HepG2 (cell line): ENCODE measurements at regions not wholly inside any gene's neighbourhood (a gene's known extent, or its start where the extent isn't known, plus 50 kb on each side); places are given as distances from the start of the nearest gene placed in this dataset.

Source experiments
- ATAC-seq: fragments of 200-7000 bp; cut with Tn5 transposase; 3 replicates; pipeline ENCODE4 v1.9.1; 2020; ENCODE audit warnings: mild to moderate bottlenecking, moderate library complexity
- BruUV-seq: library from RNA; stranded (reverse); fragments of 400-500 nt; replicated peaks from 2 replicates; lab custom pipeline; 2021; lab: Mats Ljungman, UMichigan
- CTCF ChIA-PET: fragments of 300-600 bp; formaldehyde crosslinking; extraction: SDS; loops from one replicate; lab custom pipeline; 2021; ENCODE audit warnings: low total read pairs, inconsistent platforms, low intra/inter-chr PET ratio; lab: Yijun Ruan, JAX
- POLR2A ChIA-PET: fragments of 350-600 bp; sonication (Branson Sonifier 250); formaldehyde crosslinking; loops from one replicate; lab custom pipeline; 2020; ENCODE audit warnings: antibody characterized with exemption, inconsistent platforms; lab: Yijun Ruan, JAX
- DNase-seq: peaks from one replicate; pipeline ENCODE4 v3.0.0-alpha.2; 2015; ENCODE audit warnings: low spot score
- FAIRE-seq: peaks from 3 replicates; lab custom pipeline; 2011; peaks lifted over from hg19 to GRCh38; lab: Jason Lieb, UNC
- H2AFZ ChIP-seq: one replicate; pipeline ENCODE4 v1.6.1; 2011; ENCODE audit warnings: low read length, inconsistent platforms
- H3K27ac ChIP-seq: fragments of 300-600 bp; 3 replicates; pipeline ENCODE4 v1.8.0; 2011; ENCODE audit warnings: mixed run types, mild to moderate bottlenecking, mixed read lengths, low read length, inconsistent platforms; ENCODE audit not compliant: insufficient read depth; ENCODE audit errors: extremely low read length
- H3K27me3 ChIP-seq, 2 experiments: fragments of 200-600 bp in 1 of 2; 2 replicates in 1 of 2; 3 replicates in 1 of 2; pipeline versions ENCODE4 v1.6.0 to v1.8.0; 2011; ENCODE audit warnings: low read length in 2 of 2, mild to moderate bottlenecking in 2 of 2, moderate library complexity in 2 of 2, inconsistent platforms in 1 of 2; ENCODE audit not compliant: insufficient read depth in 2 of 2, control insufficient read depth in 1 of 2
- H3K36me3 ChIP-seq, 2 experiments: fragments of 200-600 bp in 1 of 2; replicated peaks in 1 of 2; 2 replicates in 1 of 2; 3 replicates in 1 of 2; pipeline versions ENCODE4 v1.5.1 to v1.8.0; 2011; ENCODE audit warnings: low read length in 2 of 2, inconsistent platforms in 1 of 2; ENCODE audit not compliant: insufficient read depth in 2 of 2, control insufficient read depth in 1 of 2
- H3K4me1 ChIP-seq: 2 replicates; pipeline ENCODE4 v1.5.1; 2012; ENCODE audit warnings: low read length, inconsistent platforms; ENCODE audit not compliant: insufficient read depth
- H3K4me2 ChIP-seq: 2 replicates; pipeline ENCODE4 v1.6.0; 2011; ENCODE audit warnings: low read depth, low read length, inconsistent platforms
- H3K4me3 ChIP-seq, 3 experiments: fragments of 200-600 bp in 1 of 3; sonication (generic), shearing (Covaris generic) in 1 of 3; replicated peaks in 1 of 3; 2 replicates each; pipeline ENCODE4 v1.5.1; 2011 to 2016; ENCODE audit warnings: low read length in 3 of 3, inconsistent platforms in 2 of 3, low read depth in 2 of 3, mild to moderate bottlenecking in 2 of 3, control low read depth in 1 of 3, mixed read lengths in 1 of 3; ENCODE audit not compliant: insufficient read depth in 1 of 3
- H3K79me2 ChIP-seq: one replicate; pipeline ENCODE4 v1.6.1; 2011; ENCODE audit warnings: low read length, inconsistent platforms; ENCODE audit not compliant: insufficient read depth
- H3K9ac ChIP-seq: 2 replicates; pipeline ENCODE4 v1.6.0; 2011; ENCODE audit warnings: mild to moderate bottlenecking, low read depth, low read length, inconsistent platforms; ENCODE audit not compliant: insufficient read depth
- H3K9me3 ChIP-seq: 2 replicates; pipeline ENCODE4 v1.5.1; 2012; ENCODE audit warnings: mild to moderate bottlenecking, low read length
- H4K20me1 ChIP-seq: 2 replicates; pipeline ENCODE4 v1.6.0; 2011; ENCODE audit warnings: inconsistent platforms, mild to moderate bottlenecking, low read length, moderate library complexity; ENCODE audit not compliant: insufficient read depth
- ATF1 ChIP-seq: IDR thresholded peaks from 2 replicates; pipeline ENCODE4 v1.6.1; 2016; ENCODE audit warnings: mild to moderate bottlenecking, control low read depth
- CCDC6 ChIP-seq: sonication (generic); formaldehyde crosslinking; IDR thresholded peaks from 2 replicates; pipeline ENCODE4 v1.8.1; 2022; ENCODE audit warnings: mild to moderate bottlenecking, missing genetic modification reagents, moderate library complexity
- CENPT ChIP-seq: sonication (generic); formaldehyde crosslinking; IDR thresholded peaks from 2 replicates; pipeline ENCODE4 v1.8.0; 2022; ENCODE audit warnings: low read depth, mild to moderate bottlenecking, moderate library complexity, missing genetic modification reagents
- FOSL2 ChIP-seq: sonication (generic); formaldehyde crosslinking; IDR thresholded peaks from 2 replicates; pipeline ENCODE4 v1.4.0; 2020; ENCODE audit warnings: missing genetic modification reagents
- KLF13 ChIP-seq: sonication (generic); formaldehyde crosslinking; IDR thresholded peaks from 2 replicates; pipeline ENCODE4 v1.4.0; 2020; ENCODE audit warnings: mild to moderate bottlenecking, missing genetic modification reagents
- KLF9 ChIP-seq: IDR thresholded peaks from 2 replicates; pipeline ENCODE4 v1.6.1; 2016; ENCODE audit warnings: low read depth
- MLLT10 ChIP-seq: sonication (generic); formaldehyde crosslinking; IDR thresholded peaks from 2 replicates; pipeline ENCODE4 v1.4.0; 2020; ENCODE audit warnings: missing genetic modification reagents
- NAIF1 ChIP-seq: sonication (generic); formaldehyde crosslinking; IDR thresholded peaks from 2 replicates; pipeline ENCODE4 v1.5.0; 2020; ENCODE audit warnings: mild to moderate bottlenecking, missing genetic modification reagents, borderline replicate concordance
- SAP130 ChIP-seq: IDR thresholded peaks from 2 replicates; pipeline ENCODE4 v1.6.1; 2016; ENCODE audit warnings: low read depth
- TEAD3 ChIP-seq: optimal IDR thresholded peaks from 2 replicates; pipeline ENCODE3; 2016; ENCODE audit warnings: borderline replicate concordance
- ZNF605 ChIP-seq: sonication (generic); formaldehyde crosslinking; IDR thresholded peaks from 2 replicates; pipeline ENCODE4 v1.8.0; 2022; ENCODE audit warnings: mild to moderate bottlenecking, missing genetic modification reagents
- ZNF773 ChIP-seq: sonication (generic); formaldehyde crosslinking; IDR thresholded peaks from 2 replicates; pipeline ENCODE4 v1.4.0; 2020; ENCODE audit warnings: missing genetic modification reagents, borderline replicate concordance
- WGBS: methylation state at CpG from one replicate; pipeline ENCODE4 v1.1.6; 2017; ENCODE audit warnings: low lambda C conversion rate; 5-methylcytosine and 5-hydroxymethylcytosine counted together
- in situ Hi-C: cut with HindIII; loops from 2 replicates; pipeline ENCODE4 v1.10.0; 2017; ENCODE audit warnings: low pct_unique_long_range_greater_than_20kb; ENCODE audit not compliant: extremely low pct_ligation_motif_present
- intact Hi-C: fragments of 100-400 bp; cut with micrococcal nuclease; formaldehyde crosslinking; loops from one replicate; pipeline ENCODE4 v1.10.0; 2022; ENCODE audit not compliant: unreplicated experiment
- TF ChIP-seq, protein P1 (sequence below): sonication (generic); formaldehyde crosslinking; IDR thresholded peaks from 2 replicates; pipeline ENCODE4 v1.4.0; 2020; ENCODE audit warnings: missing genetic modification reagents
- TF ChIP-seq, protein P2 (sequence below): sonication (generic); formaldehyde crosslinking; IDR thresholded peaks from 2 replicates; pipeline ENCODE4 v1.9.0; 2021; ENCODE audit warnings: missing genetic modification reagents, borderline replicate concordance
- TF ChIP-seq, protein P3 (sequence below): sonication (generic); formaldehyde crosslinking; IDR thresholded peaks from 2 replicates; pipeline ENCODE4 v1.4.0; 2020; ENCODE audit warnings: low read depth, missing genetic modification reagents
- TF ChIP-seq, protein P4 (sequence below): sonication (generic); formaldehyde crosslinking; IDR thresholded peaks from 2 replicates; pipeline ENCODE4 v1.8.1; 2023; ENCODE audit warnings: missing genetic modification reagents, mild to moderate bottlenecking, borderline replicate concordance

DNA sequence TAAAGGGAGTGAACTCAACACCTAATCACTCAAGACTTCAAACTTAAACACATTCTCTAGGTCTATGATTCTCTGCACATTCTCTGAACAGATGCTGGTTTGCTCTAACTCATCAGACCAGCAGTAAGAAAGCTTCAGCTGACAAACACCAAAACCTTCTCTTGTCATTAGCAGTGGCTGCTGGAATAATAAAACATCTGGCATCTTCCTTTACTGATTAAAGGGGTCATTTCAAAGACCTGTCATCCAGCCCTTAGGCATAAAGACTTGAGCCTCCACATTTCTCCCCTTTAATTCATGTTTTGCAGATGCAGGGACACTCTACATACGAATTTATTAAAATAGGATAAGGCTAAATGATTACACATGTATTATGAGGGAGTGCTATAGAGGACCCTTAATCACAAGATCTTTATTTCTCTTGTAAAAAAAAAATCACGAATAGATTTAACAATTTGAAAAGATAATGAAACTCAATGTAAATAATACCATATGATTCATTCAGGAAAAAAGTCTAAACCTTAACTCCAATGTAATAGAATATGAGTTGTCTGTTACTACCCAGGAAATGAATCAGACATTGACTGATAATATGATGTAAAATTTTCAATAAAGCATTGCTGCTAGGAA lies 152.4 kb upstream of the GNAI1 start (continued):
- TF ChIP-seq, protein P1, sequence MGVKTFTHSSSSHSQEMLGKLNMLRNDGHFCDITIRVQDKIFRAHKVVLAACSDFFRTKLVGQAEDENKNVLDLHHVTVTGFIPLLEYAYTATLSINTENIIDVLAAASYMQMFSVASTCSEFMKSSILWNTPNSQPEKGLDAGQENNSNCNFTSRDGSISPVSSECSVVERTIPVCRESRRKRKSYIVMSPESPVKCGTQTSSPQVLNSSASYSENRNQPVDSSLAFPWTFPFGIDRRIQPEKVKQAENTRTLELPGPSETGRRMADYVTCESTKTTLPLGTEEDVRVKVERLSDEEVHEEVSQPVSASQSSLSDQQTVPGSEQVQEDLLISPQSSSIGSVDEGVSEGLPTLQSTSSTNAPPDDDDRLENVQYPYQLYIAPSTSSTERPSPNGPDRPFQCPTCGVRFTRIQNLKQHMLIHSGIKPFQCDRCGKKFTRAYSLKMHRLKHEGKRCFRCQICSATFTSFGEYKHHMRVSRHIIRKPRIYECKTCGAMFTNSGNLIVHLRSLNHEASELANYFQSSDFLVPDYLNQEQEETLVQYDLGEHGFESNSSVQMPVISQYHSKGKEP (CRISPR knock-in tag): no peak
- TF ChIP-seq ZNF605 (CRISPR knock-in tag): no peak
- TF ChIP-seq MLLT10 (CRISPR knock-in tag): no peak

DNA sequence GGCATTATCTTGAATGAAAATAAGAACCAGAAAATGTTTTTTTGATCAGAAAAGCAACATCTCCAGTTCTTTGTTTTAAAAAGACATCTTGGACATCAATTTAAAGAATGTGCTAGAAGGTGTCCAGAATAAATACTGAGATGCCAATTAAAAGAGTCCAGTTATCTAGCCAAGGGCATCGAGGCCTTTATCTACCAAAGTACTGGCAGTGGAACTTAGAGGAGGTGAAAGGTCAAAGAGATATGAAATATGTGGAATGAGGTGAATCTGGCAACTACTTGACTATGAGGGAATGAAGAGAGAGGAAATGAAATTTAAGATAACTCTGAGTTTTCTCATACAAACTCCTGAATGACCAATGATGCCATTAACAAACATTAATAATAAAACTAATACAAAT lies 154.3 kb upstream of the GNAI1 start:
- H3K79me2 ChIP-seq: no peaks in the 10 kb centered on the region
- ChIA-PET POLR2A (no interaction called here), CTCF (no interaction called here)
- H3K9ac ChIP-seq: no peak overlapping the region
- intact Hi-C loops (no loop called here), in situ Hi-C loops (no loop called here)
- BruUV-seq: no TSS peak
- H3K27me3 ChIP-seq: no peaks in the 10 kb centered on the region
- H3K9me3 ChIP-seq: no peaks in the 10 kb centered on the region
- no peaks in the 10 kb centered on the region for H4K20me1 ChIP-seq
- H3K4me1 ChIP-seq: no peaks in the 10 kb centered on the region
- no peaks in the 10 kb centered on the region for H3K36me3 ChIP-seq
- no peak overlapping the region for H3K4me2 ChIP-seq
- no peak overlapping the region for H3K4me3 ChIP-seq
- 0% methylated on average over 1 of the region's 1 CpG for WGBS
- no peak overlapping the region for H2AFZ ChIP-seq
- DNase-seq: no peak
- ATAC-seq: no peak
- H3K27ac ChIP-seq: no peak overlapping the region
- FAIRE-seq: no peak
- TF ChIP-seq ATF1 (no peak), ZNF773 (CRISPR knock-in tag) (no peak), KLF9 (CRISPR knock-in tag) (no peak), FOSL2 (CRISPR knock-in tag) (no peak), NAIF1 (no peak), CCDC6 (CRISPR knock-in tag) (no peak), TEAD3 (no peak), SAP130 (no peak), CENPT (CRISPR knock-in tag) (no peak), KLF13 (CRISPR knock-in tag) (no peak)
- TF ChIP-seq, protein P2, sequence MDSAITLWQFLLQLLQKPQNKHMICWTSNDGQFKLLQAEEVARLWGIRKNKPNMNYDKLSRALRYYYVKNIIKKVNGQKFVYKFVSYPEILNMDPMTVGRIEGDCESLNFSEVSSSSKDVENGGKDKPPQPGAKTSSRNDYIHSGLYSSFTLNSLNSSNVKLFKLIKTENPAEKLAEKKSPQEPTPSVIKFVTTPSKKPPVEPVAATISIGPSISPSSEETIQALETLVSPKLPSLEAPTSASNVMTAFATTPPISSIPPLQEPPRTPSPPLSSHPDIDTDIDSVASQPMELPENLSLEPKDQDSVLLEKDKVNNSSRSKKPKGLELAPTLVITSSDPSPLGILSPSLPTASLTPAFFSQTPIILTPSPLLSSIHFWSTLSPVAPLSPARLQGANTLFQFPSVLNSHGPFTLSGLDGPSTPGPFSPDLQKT (CRISPR knock-in tag): no peak
- TF ChIP-seq, protein P3, sequence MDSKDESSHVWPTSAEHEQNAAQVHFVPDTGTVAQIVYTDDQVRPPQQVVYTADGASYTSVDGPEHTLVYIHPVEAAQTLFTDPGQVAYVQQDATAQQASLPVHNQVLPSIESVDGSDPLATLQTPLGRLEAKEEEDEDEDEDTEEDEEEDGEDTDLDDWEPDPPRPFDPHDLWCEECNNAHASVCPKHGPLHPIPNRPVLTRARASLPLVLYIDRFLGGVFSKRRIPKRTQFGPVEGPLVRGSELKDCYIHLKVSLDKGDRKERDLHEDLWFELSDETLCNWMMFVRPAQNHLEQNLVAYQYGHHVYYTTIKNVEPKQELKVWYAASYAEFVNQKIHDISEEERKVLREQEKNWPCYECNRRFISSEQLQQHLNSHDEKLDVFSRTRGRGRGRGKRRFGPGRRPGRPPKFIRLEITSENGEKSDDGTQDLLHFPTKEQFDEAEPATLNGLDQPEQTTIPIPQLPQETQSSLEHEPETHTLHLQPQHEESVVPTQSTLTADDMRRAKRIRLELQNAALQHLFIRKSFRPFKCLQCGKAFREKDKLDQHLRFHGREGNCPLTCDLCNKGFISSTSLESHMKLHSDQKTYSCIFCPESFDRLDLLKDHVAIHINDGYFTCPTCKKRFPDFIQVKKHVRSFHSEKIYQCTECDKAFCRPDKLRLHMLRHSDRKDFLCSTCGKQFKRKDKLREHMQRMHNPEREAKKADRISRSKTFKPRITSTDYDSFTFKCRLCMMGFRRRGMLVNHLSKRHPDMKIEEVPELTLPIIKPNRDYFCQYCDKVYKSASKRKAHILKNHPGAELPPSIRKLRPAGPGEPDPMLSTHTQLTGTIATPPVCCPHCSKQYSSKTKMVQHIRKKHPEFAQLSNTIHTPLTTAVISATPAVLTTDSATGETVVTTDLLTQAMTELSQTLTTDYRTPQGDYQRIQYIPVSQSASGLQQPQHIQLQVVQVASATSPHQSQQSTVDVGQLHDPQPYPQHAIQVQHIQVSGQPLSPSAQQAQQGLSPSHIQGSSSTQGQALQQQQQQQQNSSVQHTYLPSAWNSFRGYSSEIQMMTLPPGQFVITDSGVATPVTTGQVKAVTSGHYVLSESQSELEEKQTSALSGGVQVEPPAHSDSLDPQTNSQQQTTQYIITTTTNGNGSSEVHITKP (CRISPR knock-in tag): no peak
- TF ChIP-seq, protein P4, sequence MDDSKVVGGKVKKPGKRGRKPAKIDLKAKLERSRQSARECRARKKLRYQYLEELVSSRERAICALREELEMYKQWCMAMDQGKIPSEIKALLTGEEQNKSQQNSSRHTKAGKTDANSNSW (CRISPR knock-in tag): no peak
